Lung microvascular endothelial cell (primary cell): ENCODE measurements at regions not wholly inside any gene's neighbourhood (a gene's known extent, or its start where the extent isn't known, plus 50 kb on each side); places are given as distances from the start of the nearest gene placed in this dataset.

Source experiments
- DNase-seq, 2 donors: peaks; one replicate each; pipeline versions ENCODE4 v3.0.0 to v3.0.0-alpha.2; 2010; ENCODE audit warnings: low read depth in 2 of 2

GRCh38 chr2:216808805-216809425 lies 50.9 kb downstream of the TNP1 start:
- DNase-seq = no peak

GRCh38 chr2:216807857-216808272 lies 52.0 kb downstream of the TNP1 start:
- DNase-seq = peak in 1 of 2 donors; percentile 87

DNA sequence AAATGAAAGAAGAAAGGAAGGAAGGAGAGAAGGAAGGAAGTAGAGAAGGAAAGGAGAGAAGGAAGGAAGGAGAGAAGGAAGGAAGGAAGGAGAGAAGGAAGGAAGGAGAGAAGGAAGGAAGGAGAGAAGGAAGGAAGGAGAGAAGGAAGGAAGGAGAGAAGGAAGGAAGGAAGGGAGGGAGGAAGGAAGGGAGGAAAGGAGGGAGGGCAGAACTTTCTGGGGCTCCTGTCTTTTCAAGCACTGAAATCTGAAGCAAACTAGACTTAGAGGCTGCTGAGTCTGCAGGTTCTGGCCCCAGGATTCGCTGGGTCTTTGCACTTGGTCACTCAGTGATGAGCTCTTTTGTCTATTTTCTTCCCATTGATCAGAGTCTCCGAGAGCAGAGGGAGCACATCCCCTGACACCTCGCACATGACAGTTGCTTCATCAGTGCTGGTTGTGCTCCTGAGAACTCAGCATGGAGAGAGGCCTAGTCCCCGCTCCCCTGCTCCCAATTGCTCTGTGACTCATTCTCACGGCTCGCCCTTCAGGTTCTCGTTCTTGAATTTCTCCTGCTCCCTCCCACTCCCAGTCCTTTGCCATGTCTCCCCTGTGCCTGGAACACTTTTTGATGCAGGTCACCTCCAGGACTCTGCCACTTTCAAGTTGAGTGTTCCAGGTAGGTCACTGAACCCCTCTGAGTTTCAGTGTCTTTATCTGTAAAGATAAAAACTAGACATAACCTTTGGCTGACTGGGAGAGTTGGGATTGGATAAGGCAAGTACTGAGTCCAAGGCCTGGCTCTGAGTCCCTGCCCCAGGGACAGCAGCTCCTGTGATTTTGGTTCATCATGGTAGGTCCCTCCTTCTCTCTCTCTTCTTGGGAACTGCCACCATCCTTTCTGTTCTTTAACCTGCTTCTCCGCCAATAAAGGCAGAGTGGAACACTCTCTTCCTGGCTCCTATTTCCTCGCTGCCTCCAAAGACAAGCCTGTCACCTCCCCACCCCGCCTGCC lies 55.2 kb downstream of the TNP1 start:
- DNase-seq = no peak

DNA sequence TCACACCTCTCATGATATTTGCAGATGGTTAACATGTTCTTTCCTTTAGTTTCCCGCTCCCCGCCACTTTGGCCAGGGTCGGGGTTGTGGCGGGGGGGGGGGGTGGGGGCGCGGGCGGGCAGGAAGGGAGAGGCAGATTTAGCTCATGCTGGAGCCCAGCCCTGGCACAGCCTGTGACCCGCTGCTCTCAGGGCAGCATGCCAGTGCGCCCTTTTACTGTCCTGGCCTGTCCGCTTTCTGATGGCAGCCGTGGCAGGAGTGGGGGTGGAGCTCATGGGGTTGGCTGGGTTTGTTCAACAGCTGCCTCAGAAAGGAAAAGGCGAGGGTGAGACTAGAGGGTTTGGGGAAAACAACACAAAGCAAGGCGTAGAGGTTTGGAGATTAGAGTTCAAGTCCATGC lies 56.1 kb downstream of the TNP1 start:
- no peak for DNase-seq

DNA sequence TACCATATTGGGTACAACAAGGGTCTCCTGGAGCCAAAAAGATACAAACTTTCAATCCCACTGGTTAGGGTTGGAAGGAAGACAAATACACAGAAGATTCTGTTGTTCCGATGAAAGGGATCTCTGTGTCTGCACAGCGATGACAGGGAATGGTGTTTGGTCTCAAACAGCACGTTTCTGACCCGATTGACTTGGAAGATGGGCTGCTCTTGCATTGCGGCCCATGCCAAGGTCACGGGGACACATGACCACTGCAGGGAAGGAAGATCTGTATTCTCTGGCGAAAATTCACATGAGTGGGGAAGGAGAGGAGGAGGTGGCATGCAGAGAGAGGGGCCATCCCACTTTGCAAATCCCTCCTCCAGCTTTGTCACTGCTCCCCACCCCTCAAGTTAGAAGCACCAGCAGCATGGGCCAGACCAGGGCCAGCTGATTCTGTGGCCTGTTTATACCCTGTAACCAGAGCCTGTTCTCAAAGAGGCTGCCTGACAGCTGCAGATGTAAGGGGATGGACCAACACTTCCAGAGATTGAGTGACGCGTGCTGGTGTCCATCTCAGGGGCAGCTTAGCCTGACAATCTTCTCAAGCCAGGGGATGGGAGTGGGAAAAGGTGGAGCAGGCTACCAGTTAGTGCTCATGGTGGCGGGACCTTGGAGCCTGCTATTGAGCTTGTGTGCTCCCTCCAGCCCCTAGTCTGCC lies 57.2 kb downstream of the TNP1 start:
- no peak for DNase-seq

DNA sequence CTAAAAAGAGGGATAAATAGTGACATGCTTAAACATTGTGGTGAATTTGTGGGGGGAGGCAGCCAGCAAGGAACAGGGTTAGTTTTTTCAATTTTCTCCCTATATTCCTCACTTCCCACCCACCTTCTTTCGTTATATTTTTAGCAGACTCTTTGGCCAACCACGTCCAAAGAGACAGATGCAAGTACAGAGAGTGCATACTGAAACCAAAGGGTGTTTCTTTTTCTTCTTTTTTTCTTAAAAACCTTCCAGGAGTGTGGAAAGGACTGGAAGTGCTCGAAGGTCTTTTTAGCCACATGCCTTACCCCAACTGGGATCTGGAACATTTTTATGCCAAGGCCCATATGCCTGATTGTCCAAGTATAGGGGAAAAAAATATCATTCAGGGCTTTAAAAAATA lies 59.0 kb downstream of the TNP1 start:
- no peak for DNase-seq

DNA sequence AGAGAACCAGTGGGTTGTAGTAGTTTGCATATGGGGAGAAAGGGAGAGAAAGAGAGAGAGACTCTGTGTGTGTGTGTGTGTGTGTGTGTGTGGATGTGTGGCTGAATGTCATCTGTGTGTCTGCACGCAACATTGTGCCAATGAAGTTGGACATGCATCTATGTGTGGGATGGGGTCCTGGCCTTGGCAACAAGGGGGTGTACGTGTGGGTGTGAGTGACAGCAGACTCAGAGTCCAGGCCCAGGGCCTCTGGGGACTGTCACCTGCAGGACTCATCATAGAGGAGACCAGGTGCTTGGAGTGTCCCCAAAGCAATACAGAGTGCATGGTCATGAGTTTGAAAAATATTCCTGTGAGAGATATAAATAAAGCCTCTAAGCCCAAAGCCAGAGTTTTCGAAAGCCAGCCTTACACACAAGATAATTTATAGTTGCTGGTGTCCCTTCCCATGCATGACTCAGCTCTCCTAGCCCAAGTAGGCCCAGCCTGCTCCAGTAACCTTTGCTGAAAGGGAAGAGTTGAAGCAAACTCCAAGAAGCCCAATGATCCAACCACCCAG lies 59.9 kb downstream of the TNP1 start:
- DNase-seq = no peak

- DNase-seq = no peak
Measured at GRCh38 chr2:216796115-216796840, 63.6 kb downstream of the TNP1 start.

DNA sequence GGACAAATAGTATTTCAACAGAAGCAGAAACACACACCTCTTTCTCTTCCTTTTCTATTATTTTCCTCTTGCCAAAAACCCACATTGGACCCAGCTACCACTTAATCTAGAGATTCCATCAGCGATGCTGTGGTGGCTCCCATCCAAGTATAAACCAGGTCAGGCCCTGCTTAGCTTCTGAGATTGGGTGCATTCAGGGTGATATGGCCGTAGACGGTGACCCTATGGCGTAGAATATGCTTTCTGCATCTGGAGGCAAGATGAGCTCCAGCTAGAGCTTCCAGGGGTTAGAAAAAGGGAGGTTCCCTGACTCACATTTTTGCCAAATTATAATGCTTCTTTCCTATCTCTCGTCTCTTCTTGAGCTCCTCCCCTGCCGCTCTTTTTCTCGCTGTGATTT lies 66.5 kb downstream of the TNP1 start:
- no peak for DNase-seq

DNA sequence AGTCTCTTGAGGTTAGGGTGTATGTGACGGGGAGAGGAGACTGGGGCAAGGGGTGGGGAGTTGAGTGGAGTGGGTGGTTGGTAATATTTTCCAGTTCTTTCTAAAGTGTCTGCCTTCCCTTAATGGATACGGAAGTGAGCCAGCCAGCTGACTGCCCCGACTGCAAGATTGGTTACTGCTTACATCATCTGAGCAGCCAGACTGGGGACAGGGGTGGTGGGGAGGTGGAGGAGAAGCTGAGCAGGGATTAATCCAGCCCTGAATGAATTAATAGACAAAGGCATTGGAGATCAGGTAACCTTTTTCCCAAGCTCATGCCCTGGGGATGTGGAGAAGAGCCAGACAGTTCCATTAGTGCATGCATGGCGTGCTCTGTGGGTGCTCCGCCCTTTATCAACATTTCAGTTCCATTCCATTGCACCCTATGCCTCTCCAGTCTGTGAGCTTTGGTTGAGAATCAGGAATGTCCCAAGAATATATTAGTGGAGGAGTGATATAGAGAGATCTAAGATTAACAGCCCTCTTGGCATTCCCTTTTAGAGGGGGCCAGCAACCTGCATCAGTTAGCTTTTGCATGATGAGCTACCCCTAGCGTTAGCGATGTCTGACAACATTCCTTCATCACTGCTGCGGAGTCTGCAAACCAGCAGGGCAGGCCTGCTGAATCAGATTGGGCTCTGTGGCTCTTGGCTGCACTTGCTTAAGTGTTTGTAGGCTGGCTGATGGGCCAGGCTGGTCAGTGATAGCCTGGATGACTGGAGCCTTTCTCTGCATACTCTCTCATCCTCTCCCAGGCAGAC lies 67.4 kb downstream of the TNP1 start:
- peak in 1 of 2 donors; percentile 21 for DNase-seq

- DNase-seq = no peak
Measured at GRCh38 chr2:216791303-216791702, 68.6 kb downstream of the TNP1 start.

DNA sequence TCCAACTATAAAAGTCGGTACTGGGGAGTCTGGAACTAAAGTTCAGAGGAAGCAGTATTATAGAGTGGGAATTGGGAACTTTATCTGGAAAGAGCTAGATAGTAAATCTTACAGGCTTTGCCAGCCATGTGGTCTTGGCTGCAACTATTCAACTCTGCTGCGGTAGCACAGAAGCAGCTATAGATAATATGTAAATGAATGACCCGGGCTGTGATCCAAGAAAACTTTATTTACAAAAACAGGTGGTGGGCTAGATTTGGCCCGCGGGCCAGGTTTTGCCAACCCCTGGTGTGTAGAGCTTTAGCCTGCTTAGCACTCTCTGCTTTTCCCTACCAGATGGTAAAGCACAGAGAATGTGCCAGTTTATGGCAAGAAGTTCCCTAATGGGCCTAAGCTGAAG lies 70.8 kb downstream of the TNP1 start:
- no peak for DNase-seq

- no peak for DNase-seq
Measured at GRCh38 chr2:216787851-216788540, 71.9 kb downstream of the TNP1 start.

GRCh38 chr2:216786676-216787075 lies 73.2 kb downstream of the TNP1 start:
- no peak for DNase-seq

- DNase-seq = no peak
Measured at GRCh38 chr2:216784456-216784855, 75.4 kb downstream of the TNP1 start.

DNA sequence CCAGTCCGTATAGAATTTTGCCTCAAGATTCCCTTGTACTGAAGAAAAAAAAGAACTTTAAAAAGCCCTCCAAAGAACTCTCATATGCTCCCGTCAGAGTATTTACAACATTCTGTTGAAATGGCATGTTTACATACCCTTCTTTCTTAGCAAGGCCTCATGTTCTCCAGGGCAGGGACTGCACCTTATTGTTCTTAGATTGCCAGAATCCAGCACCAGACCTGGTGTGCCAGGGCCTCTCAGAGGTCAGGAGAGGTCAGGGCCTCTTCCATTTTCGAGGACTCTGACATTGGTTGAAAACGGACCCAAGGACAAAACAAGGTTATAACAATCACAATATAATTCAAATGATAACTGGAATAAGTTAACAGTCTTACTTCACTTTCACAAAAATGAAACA lies 78.2 kb downstream of the TNP1 start:
- no peak for DNase-seq

DNA sequence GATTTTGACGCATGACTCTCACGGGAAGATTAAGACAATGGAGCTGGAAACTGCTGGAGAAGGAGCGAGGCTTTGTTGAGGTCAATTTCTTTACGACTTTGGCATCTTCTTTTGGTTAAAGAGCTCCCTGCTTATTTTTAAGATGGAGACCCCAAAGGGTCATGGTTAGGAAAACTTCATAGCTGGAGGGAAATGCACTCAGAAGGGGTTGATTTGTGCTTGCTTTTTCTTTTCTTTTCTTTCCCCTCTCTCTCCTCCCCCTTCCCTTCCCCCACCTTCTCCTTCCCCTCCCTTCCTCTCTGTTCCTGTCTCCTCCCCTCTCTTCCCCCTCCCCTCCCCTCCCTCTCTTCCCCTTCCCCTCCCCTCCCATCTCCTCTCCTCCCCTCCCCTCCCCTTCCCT lies 79.0 kb downstream of the TNP1 start:
- no peak for DNase-seq

- peak; percentile 58 to 65 for DNase-seq
Measured at GRCh38 chr2:216777637-216778273, 82.1 kb downstream of the TNP1 start.
